Chondrocyte (in vitro differentiated cells): ENCODE measurements at regions not wholly inside any gene's neighbourhood (a gene's known extent, or its start where the extent isn't known, plus 50 kb on each side); places are given as distances from the start of the nearest gene placed in this dataset.

Experiments used
- DNase-seq: peaks from one replicate; pipeline ENCODE4 v3.0.0; 2021; ENCODE audit warnings: mixed read lengths, low spot score
- H3K27ac Mint-ChIP-seq: one replicate; pipeline ENCODE4 v1.8.0; 2021; ENCODE audit warnings: mild to moderate bottlenecking, moderate library complexity, mixed read lengths; ENCODE audit not compliant: unreplicated experiment
- H3K27me3 Mint-ChIP-seq: 2 replicates; pipeline ENCODE4 v1.8.0; 2021; ENCODE audit warnings: low read depth, mixed read lengths
- H3K36me3 Mint-ChIP-seq: 2 replicates; pipeline ENCODE4 v1.8.0; 2021; ENCODE audit warnings: low read depth, mixed read lengths
- H3K4me1 Mint-ChIP-seq: 2 replicates; pipeline ENCODE4 v1.8.0; 2021; ENCODE audit warnings: low read depth, mild to moderate bottlenecking, mixed read lengths
- H3K4me3 Mint-ChIP-seq: one replicate; pipeline ENCODE4 v1.8.0; 2021; ENCODE audit warnings: mild to moderate bottlenecking, moderate library complexity, mixed read lengths; ENCODE audit not compliant: unreplicated experiment
- H3K9me3 Mint-ChIP-seq: 2 replicates; pipeline ENCODE4 v1.8.0; 2021; ENCODE audit warnings: low read depth, mixed read lengths
- TF ChIP-seq, protein P1 (sequence below): fragments of 200-600 bp; sonication (generic); IDR thresholded peaks from 2 replicates; pipeline ENCODE4 v1.5.0; 2021; ENCODE audit warnings: antibody characterized with exemption, mild to moderate bottlenecking, moderate library complexity

DNA sequence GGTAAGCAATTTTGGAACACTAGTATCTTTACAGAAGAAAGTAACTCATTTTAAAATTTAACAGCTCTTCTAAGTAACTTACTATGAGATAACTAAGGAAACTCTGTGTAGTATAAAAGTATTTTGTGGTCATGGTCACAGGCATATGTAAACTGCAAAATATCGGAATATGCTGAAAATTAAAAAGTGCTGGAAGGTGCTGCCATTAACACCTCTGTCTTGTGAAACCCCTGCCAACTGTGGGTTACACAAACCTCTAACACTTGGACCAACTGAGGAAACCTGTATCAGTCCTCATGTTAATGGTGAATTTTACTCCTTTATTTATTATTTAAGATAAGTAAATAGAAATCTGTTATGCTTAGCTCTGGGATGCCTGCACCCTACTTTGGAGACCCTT is 206.7 kb downstream of the LACC1 start:
- Mint-ChIP-seq H3K4me1 (no peaks in the 10 kb centered on the region), H3K4me3 (no peak overlapping the region), H3K36me3 (no peaks in the 10 kb centered on the region), H3K27me3 (no peaks in the 10 kb centered on the region), H3K9me3 (peaks cover 13% of the 10 kb centered on the region), H3K27ac (no peak overlapping the region)
- TF ChIP-seq, protein P1, sequence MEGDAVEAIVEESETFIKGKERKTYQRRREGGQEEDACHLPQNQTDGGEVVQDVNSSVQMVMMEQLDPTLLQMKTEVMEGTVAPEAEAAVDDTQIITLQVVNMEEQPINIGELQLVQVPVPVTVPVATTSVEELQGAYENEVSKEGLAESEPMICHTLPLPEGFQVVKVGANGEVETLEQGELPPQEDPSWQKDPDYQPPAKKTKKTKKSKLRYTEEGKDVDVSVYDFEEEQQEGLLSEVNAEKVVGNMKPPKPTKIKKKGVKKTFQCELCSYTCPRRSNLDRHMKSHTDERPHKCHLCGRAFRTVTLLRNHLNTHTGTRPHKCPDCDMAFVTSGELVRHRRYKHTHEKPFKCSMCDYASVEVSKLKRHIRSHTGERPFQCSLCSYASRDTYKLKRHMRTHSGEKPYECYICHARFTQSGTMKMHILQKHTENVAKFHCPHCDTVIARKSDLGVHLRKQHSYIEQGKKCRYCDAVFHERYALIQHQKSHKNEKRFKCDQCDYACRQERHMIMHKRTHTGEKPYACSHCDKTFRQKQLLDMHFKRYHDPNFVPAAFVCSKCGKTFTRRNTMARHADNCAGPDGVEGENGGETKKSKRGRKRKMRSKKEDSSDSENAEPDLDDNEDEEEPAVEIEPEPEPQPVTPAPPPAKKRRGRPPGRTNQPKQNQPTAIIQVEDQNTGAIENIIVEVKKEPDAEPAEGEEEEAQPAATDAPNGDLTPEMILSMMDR: no peak
- no peak for DNase-seq

DNA sequence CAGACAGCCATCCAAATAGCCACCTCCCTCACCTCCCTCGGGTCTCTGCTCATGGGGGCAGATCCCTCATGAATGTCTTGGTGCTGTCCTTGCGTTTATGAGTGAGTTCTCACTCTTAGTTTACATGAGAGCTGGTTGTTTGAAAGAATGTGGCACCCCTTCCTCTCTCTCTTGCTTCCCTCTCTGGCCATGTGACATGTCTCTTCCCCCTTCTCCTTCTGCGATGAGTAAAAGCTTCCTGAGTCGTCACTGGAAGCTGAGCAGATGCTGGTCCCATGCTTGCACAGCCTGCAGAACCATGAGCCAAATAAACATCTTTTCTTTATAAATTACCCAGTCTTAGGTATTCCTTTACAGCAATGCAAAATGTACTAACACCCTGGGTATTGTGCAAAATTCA is 208.7 kb downstream of the LACC1 start:
- Mint-ChIP-seq H3K27me3 (no peaks in the 10 kb centered on the region), H3K9me3 (peaks cover 5% of the 10 kb centered on the region), H3K4me3 (no peak overlapping the region), H3K27ac (no peak overlapping the region), H3K4me1 (no peaks in the 10 kb centered on the region), H3K36me3 (no peaks in the 10 kb centered on the region)
- no peak for DNase-seq
- TF ChIP-seq, protein P1: no peak

DNA sequence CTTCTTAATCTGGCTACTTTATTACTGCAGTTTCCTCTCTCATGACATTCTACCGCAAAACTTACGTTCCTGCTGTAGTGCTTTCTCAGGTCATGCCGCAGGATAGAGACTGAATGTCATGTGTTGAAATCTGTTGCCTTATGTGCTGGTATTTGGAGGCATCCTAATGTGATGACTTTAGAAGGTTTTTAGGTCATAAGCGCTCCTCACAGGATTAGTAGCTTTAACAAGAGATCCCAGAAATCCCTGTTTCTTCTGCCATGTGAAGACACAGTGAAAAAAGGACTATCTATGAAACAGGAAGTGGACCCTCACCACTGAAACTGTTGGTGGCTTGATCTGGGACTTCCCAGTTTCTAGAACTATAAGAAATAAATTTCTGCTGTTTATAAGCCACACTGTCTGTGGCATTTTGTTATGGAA is 209.3 kb downstream of the LACC1 start:
- H3K27ac Mint-ChIP-seq: no peak overlapping the region
- TF ChIP-seq, protein P1: no peak
- no peaks in the 10 kb centered on the region for H3K27me3 Mint-ChIP-seq
- H3K4me3 Mint-ChIP-seq: no peak overlapping the region
- no peaks in the 10 kb centered on the region for H3K4me1 Mint-ChIP-seq
- H3K36me3 Mint-ChIP-seq: no peaks in the 10 kb centered on the region
- DNase-seq: no peak
- H3K9me3 Mint-ChIP-seq: peaks cover 5% of the 10 kb centered on the region

DNA sequence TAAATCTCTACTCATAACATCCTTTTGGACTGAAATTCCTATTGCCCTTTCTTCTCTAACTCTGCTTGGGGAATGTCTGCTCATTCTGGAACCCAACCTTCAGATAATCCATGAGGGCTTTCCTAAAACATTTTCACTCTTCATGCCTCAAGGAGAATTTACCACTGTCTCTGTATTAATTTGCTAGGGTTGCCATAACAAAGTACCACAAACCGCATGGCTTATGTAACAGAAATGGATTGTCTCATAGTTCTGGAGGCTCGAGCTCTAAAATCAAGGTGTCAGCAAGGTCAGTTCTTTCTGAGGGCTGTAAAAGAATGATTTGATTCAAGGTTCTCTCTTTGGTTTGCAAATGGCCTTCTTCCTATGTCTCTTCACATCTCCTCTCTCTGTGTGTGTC is 209.7 kb downstream of the LACC1 start:
- H3K27ac Mint-ChIP-seq: no peak overlapping the region

DNA sequence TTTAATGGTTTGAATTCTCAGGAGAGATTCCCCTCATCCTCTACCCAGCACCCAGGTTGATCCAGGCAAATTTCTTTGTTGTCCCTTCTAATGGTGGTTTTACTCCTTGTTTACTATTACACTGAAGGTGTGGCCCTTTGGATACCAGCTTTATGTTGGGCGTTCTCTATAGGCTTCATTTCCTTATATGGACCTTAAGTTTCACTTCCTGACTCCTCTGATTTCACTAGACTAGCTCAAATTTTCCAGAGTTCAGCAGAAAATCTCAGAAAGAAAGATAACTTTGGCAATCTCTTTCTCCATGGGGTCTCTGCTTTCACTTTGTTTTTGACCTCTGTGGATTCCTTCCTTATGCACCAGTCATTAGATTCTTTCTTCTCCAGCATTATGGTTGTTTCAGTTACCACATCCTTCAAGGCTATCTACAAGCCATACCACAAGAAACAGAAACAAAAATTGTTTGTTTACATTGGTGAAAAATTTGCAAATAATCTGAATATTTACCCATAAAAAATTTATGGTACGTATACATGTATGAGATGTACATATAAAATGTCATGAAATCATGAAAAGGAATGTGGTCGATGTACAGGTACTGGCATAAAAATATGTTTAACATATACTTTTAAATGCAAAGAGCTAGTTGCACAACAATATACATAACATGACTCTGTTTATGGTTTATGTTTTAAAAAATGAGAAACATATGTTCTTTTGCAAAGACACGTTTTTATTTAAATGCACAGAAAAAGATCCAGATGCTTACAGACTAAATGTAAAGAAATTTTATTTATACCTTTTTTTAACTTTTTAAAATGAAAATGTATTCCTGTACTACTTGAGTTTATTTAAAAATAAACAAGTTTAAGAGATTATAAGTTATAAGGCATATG is 212.6 kb downstream of the LACC1 start:
- Mint-ChIP-seq H3K4me3 (no peak overlapping the region), H3K9me3 (peaks cover 5% of the 10 kb centered on the region), H3K27me3 (no peaks in the 10 kb centered on the region), H3K27ac (no peak overlapping the region), H3K4me1 (no peaks in the 10 kb centered on the region), H3K36me3 (no peaks in the 10 kb centered on the region)
- TF ChIP-seq, protein P1: no peak
- DNase-seq: no peak

More for the DNA sequence above, 209.7 kb downstream of the LACC1 start:
- no peak for DNase-seq
- H3K4me1 Mint-ChIP-seq: no peaks in the 10 kb centered on the region
- H3K9me3 Mint-ChIP-seq: peaks cover 5% of the 10 kb centered on the region
- no peaks in the 10 kb centered on the region for H3K27me3 Mint-ChIP-seq
- TF ChIP-seq, protein P1: no peak
- no peaks in the 10 kb centered on the region for H3K36me3 Mint-ChIP-seq
- no peak overlapping the region for H3K4me3 Mint-ChIP-seq
